K562 (cell line): ENCODE measurements at regions not wholly inside any gene's neighbourhood (a gene's known extent, or its start where the extent isn't known, plus 50 kb on each side); places are given as distances from the start of the nearest gene placed in this dataset.
A peak's percentile ranks its signal among the peaks of the same experiment; 100 is the strongest.

Experiments
- ATAC-seq: fragments of 200-7000 bp; cut with Tn5 transposase; 3 replicates; pipeline ENCODE4 v1.9.1; 2020; ENCODE audit warnings: moderate library complexity
- BruUV-seq: library from RNA; stranded (reverse); fragments of 400-500 nt; replicated peaks from 2 replicates; lab custom pipeline; 2021; lab: Mats Ljungman, UMichigan
- CTCF ChIA-PET: fragments of 300-600 bp; formaldehyde crosslinking; extraction: SDS; loops from one replicate; lab custom pipeline; 2021; ENCODE audit warnings: low intra/inter-chr PET ratio; lab: Yijun Ruan, JAX
- POLR2A ChIA-PET: fragments of 300-600, 350-650 bp; sonication (Branson Sonifier 250); formaldehyde crosslinking; extraction: SDS; loops from one replicate; lab custom pipeline; 2021; ENCODE audit warnings: antibody characterized with exemption, inconsistent platforms; lab: Yijun Ruan, JAX
- DNase-seq, 4 experiments: peaks; one replicate each; pipeline versions ENCODE4 v3.0.0 to v3.0.0-alpha.2; 2011 to 2018; ENCODE audit warnings: low spot score in 3 of 4, mixed read lengths in 3 of 4; ENCODE audit errors: extremely low read depth in 1 of 4
- FAIRE-seq: peaks from 2 replicates; lab custom pipeline; 2011; peaks lifted over from hg19 to GRCh38; lab: Jason Lieb, UNC
- H2AFZ ChIP-seq: 2 replicates; pipeline ENCODE4 v1.6.0; 2011; ENCODE audit warnings: low read depth, low read length, control low read depth, inconsistent platforms
- H3K27ac ChIP-seq: fragments of 200-600 bp; 3 replicates; pipeline ENCODE4 v1.8.0; 2011; ENCODE audit warnings: low read depth, mild to moderate bottlenecking, control low read depth, inconsistent platforms, low read length, moderate library complexity, mixed read lengths; ENCODE audit errors: extremely low read depth
- H3K27me3 ChIP-seq, 2 experiments: fragments of 300-600 bp in 1 of 2; 2 replicates in 1 of 2; 3 replicates in 1 of 2; pipeline versions ENCODE4 v1.6.0 to v1.8.0; 2011; ENCODE audit warnings: inconsistent platforms in 2 of 2, low read length in 2 of 2, mild to moderate bottlenecking in 1 of 2, mixed read lengths in 1 of 2, moderate library complexity in 1 of 2; ENCODE audit not compliant: control insufficient read depth in 2 of 2, insufficient read depth in 2 of 2
- H3K36me3 ChIP-seq: fragments of 300-600 bp; 3 replicates; pipeline ENCODE4 v1.8.0; 2011; ENCODE audit warnings: mild to moderate bottlenecking, low read length, inconsistent platforms; ENCODE audit not compliant: control insufficient read depth, insufficient read depth
- H3K4me1 ChIP-seq, 2 experiments: fragments of 200-600 bp in 1 of 2; replicated peaks in 1 of 2; 2 replicates in 1 of 2; 3 replicates in 1 of 2; pipeline versions ENCODE4 v1.5.1 to v1.8.0; 2011; ENCODE audit warnings: inconsistent platforms in 2 of 2, low read length in 2 of 2, mild to moderate bottlenecking in 1 of 2, mixed read lengths in 1 of 2, moderate library complexity in 1 of 2; ENCODE audit not compliant: control insufficient read depth in 2 of 2, insufficient read depth in 2 of 2
- H3K4me2 ChIP-seq: 2 replicates; pipeline ENCODE4 v1.6.1; 2011; ENCODE audit warnings: low read length, control low read depth, inconsistent platforms, mixed read lengths; ENCODE audit not compliant: insufficient read depth
- H3K4me3 ChIP-seq: fragments of 200-600 bp; sonication (generic), shearing (Covaris generic); 2 replicates; pipeline ENCODE4 v1.5.1; 2016; ENCODE audit warnings: control low read depth, inconsistent platforms
- H3K79me2 ChIP-seq: fragments of 200-600 bp; 3 replicates; pipeline ENCODE4 v1.8.0; 2011; ENCODE audit warnings: low read length, inconsistent platforms; ENCODE audit not compliant: control insufficient read depth, insufficient read depth
- H3K9ac ChIP-seq, 2 experiments: 2 replicates each; pipeline versions ENCODE4 v1.6.0 to v1.6.1; 2011; ENCODE audit warnings: low read depth in 2 of 2, low read length in 2 of 2, control low read depth in 1 of 2, inconsistent platforms in 1 of 2, mild to moderate bottlenecking in 1 of 2, mixed read lengths in 1 of 2; ENCODE audit not compliant: insufficient read depth in 1 of 2
- H3K9me1 ChIP-seq: one replicate; pipeline ENCODE4 v1.6.0; 2011; ENCODE audit warnings: inconsistent platforms, mild to moderate bottlenecking, low read length, moderate library complexity; ENCODE audit not compliant: control insufficient read depth, insufficient read depth
- H3K9me3 ChIP-seq: replicated peaks from 2 replicates; pipeline ENCODE4 v1.5.1; 2011; ENCODE audit warnings: low read depth, low read length, inconsistent platforms; ENCODE audit not compliant: control insufficient read depth, insufficient read depth
- H4K20me1 ChIP-seq: replicated peaks from 2 replicates; pipeline ENCODE4 v1.6.1; 2011; ENCODE audit warnings: low read length, inconsistent platforms, mixed read lengths; ENCODE audit not compliant: control insufficient read depth, insufficient read depth
- ATF4 ChIP-seq: fragments of 450-650 bp; formaldehyde crosslinking; IDR thresholded peaks from 2 replicates; pipeline ENCODE4 v1.4.0; 2022; ENCODE audit warnings: mild to moderate bottlenecking, moderate library complexity
- CEBPG ChIP-seq, 3 experiments: fragments of 200-800 bp in 1 of 3; sonication (Bioruptor generic) in 1 of 3; sonication (generic) in 1 of 3; formaldehyde crosslinking in 1 of 3; IDR thresholded peaks in 2 of 3; conservative IDR thresholded peaks in 1 of 3; 2 replicates each; pipeline versions ENCODE4 v1.6.1 to v1.8.0; 2016 to 2022; ENCODE audit warnings: missing compliant biosample characterization in 2 of 3, missing genetic modification characterization in 2 of 3, mild to moderate bottlenecking in 1 of 3, missing genetic modification reagents in 1 of 3
- CHCHD3 ChIP-seq: fragments of 250-450 bp; sonication (Bioruptor Pico); IDR thresholded peaks from 2 replicates; pipeline ENCODE4 v2.1.2; 2022; ENCODE audit warnings: mild to moderate bottlenecking
- GMEB1 ChIP-seq: fragments of 250-450 bp; sonication (Bioruptor Pico); IDR thresholded peaks from 2 replicates; pipeline ENCODE4 v1.4.0; 2020; ENCODE audit warnings: mild to moderate bottlenecking
- KDM5B ChIP-seq: fragments of 200-600 bp; sonication (generic); IDR thresholded peaks from 2 replicates; pipeline ENCODE4 v1.6.1; 2012; ENCODE audit warnings: low read depth, mild to moderate bottlenecking, moderate library complexity, low read length, control low read depth, inconsistent platforms; ENCODE audit not compliant: insufficient replicate concordance
- MCM3 ChIP-seq: fragments of 450-650 bp; IDR thresholded peaks from 2 replicates; pipeline ENCODE4 v1.6.1; 2016
- MTF1 ChIP-seq: fragments of 250-450 bp; sonication (Bioruptor Pico); IDR thresholded peaks from 2 replicates; pipeline ENCODE4 v1.9.0; 2021; ENCODE audit warnings: moderate library complexity, mild to moderate bottlenecking, inconsistent platforms, borderline replicate concordance
- ZBTB11 ChIP-seq, 3 experiments: fragments of 200-800 bp in 1 of 3; fragments of 250-450 bp in 1 of 3; fragments of 450-650 bp in 1 of 3; sonication (Bioruptor Pico) in 1 of 3; sonication (Bioruptor generic) in 1 of 3; formaldehyde crosslinking in 1 of 3; IDR thresholded peaks; 2 replicates each; pipeline versions ENCODE4 v1.6.1 to v1.8.0; 2016 to 2022; ENCODE audit warnings: mild to moderate bottlenecking in 2 of 3, missing genetic modification characterization in 2 of 3, missing compliant biosample characterization in 1 of 3, moderate library complexity in 1 of 3
- ZFP30 ChIP-seq: fragments of 250-450 bp; sonication (Bioruptor Pico); IDR thresholded peaks from 2 replicates; pipeline ENCODE4 v1.8.0; 2022; ENCODE audit warnings: moderate library complexity, mild to moderate bottlenecking, inconsistent platforms, borderline replicate concordance
- ZNF140 ChIP-seq: fragments of 250-450 bp; sonication (Bioruptor Pico); IDR thresholded peaks from 2 replicates; pipeline ENCODE4 v1.8.0; 2021; ENCODE audit warnings: moderate library complexity, mild to moderate bottlenecking, inconsistent platforms
- ZNF224 ChIP-seq: sonication (generic); formaldehyde crosslinking; IDR thresholded peaks from 2 replicates; pipeline ENCODE4 v1.8.0; 2022; ENCODE audit warnings: mild to moderate bottlenecking, missing genetic modification reagents
- ZNF239 ChIP-seq: fragments of 250-450 bp; sonication (Bioruptor Pico); IDR thresholded peaks from 2 replicates; pipeline ENCODE4 v1.4.0; 2020; ENCODE audit warnings: mild to moderate bottlenecking
- ZNF408 ChIP-seq: fragments of 250-450 bp; sonication (Bioruptor Pico); IDR thresholded peaks from 2 replicates; pipeline ENCODE4 v1.4.0; 2020; ENCODE audit warnings: low read depth, mild to moderate bottlenecking, moderate library complexity
- ZNF449 ChIP-seq: fragments of 250-450 bp; sonication (Bioruptor Pico); IDR thresholded peaks from 2 replicates; pipeline ENCODE4 v1.8.0; 2022; ENCODE audit warnings: moderate library complexity, mild to moderate bottlenecking, inconsistent platforms
- ZNF707 ChIP-seq: fragments of 250-450 bp; sonication (Bioruptor Pico); conservative IDR thresholded peaks from 2 replicates; pipeline ENCODE4 v1.8.0; 2022; ENCODE audit warnings: inconsistent platforms, mild to moderate bottlenecking, moderate library complexity
- WGBS: fragments of 100-300 bp; shearing (Covaris generic); methylation state at CpG from one replicate; pipeline ENCODE4 v1.1.6; 2016; ENCODE audit warnings: low coverage, mixed read lengths; ENCODE audit not compliant: insufficient coverage; ENCODE audit errors: missing lambda C conversion rate; 5-methylcytosine and 5-hydroxymethylcytosine counted together
- in situ Hi-C: fragments of 300-500 bp; cut with MboI; formaldehyde crosslinking; loops from 4 replicates; pipeline ENCODE4 v1.15.0; 2018; ENCODE audit warnings: inconsistent platforms, mixed read lengths
- intact Hi-C: fragments of 100-400 bp; cut with micrococcal nuclease; formaldehyde crosslinking; loops from 2 replicates; pipeline ENCODE4 v1.14.2; 2022

- no TSS peak for BruUV-seq
- ATAC-seq (no peak), FAIRE-seq (no peak), DNase-seq (no peak)
- no peaks in the 10 kb centered on the region for H3K27me3 ChIP-seq
- H3K9me3 ChIP-seq = no peaks in the 10 kb centered on the region
- no peaks in the 10 kb centered on the region for H3K36me3 ChIP-seq
- ChIA-PET CTCF (no interaction called here), POLR2A (no interaction called here)
- no peaks in the 10 kb centered on the region for H3K9me1 ChIP-seq
- in situ Hi-C loops = no loop called here
- H2AFZ ChIP-seq = no peak overlapping the region
- WGBS = 66% methylated on average over 13 of the region's 13 CpGs
- no peak overlapping the region for H3K4me2 ChIP-seq
- H3K79me2 ChIP-seq = no peaks in the 10 kb centered on the region
- no peak overlapping the region for H3K4me3 ChIP-seq
- H3K9ac ChIP-seq = no peak overlapping the region
- H3K27ac ChIP-seq = no peak overlapping the region
- no peaks in the 10 kb centered on the region for H3K4me1 ChIP-seq
- H4K20me1 ChIP-seq = no peaks in the 10 kb centered on the region
- intact Hi-C loops = no loop called here
- TF ChIP-seq ZNF408 (CRISPR knock-in tag) (peak; percentile 90; the same call in 1 of the 2 replicates), ZFP30 (0 out of 2 replicates have a peak, but pooled peaks have one; percentile 32), ATF4 (CRISPR knock-in tag) (no peak), ZNF224 (CRISPR knock-in tag) (no peak), GMEB1 (CRISPR knock-in tag) (no peak), ZNF707 (peak; percentile 78), ZNF239 (no peak), KDM5B (no peak), MCM3 (no peak), ZNF449 (CRISPR knock-in tag) (peak; percentile 87; the same call in 1 of the 2 replicates), CEBPG (CRISPR knock-in tag; IDR thresholded peaks at IDR 0.05) (no peak), CEBPG (tag; conservative IDR thresholded peaks at IDR 0.05 in 1 of 2, IDR thresholded peaks at IDR 0.05 in 1 of 2) (peak in 1 of 2 experiments; percentile 25; a peak in 1 of 4 replicates), ZNF140 (peak; percentile 96), MTF1 (peak; percentile 93), CHCHD3 (no peak), ZBTB11 (CRISPR knock-in tag; IDR thresholded peaks at IDR 0.05) (peak in 1 of 3 experiments; percentile 70; a peak in 2 of 6 replicates)
These were observed 1153.0 kb upstream of the CDH18 start for GRCh38 chr5:21140987-21141386.
